Keratinocyte (primary cell): ENCODE measurements at regions not wholly inside any gene's neighbourhood (a gene's known extent, or its start where the extent isn't known, plus 50 kb on each side); places are given as distances from the start of the nearest gene placed in this dataset.

Experiments
- DNase-seq: peaks from one replicate; pipeline ENCODE4 v3.0.0-alpha.2; 2011; ENCODE audit warnings: low read depth, missing footprints, low spot score
- FAIRE-seq: peaks from 2 replicates; lab custom pipeline; 2011; peaks lifted over from hg19 to GRCh38; lab: Jason Lieb, UNC
- H2AFZ ChIP-seq: 2 replicates; pipeline ENCODE4 v1.6.0; 2012; ENCODE audit warnings: low read length, control low read depth, inconsistent platforms; ENCODE audit not compliant: control insufficient read depth
- H3K27ac ChIP-seq: 2 replicates; pipeline ENCODE4 v1.5.1; 2011; ENCODE audit warnings: low read length; ENCODE audit not compliant: control insufficient read depth, insufficient read depth
- H3K27me3 ChIP-seq: 3 replicates; pipeline ENCODE4 v1.6.0; 2011; ENCODE audit warnings: low read length; ENCODE audit not compliant: control insufficient read depth, insufficient read depth; ENCODE audit errors: extremely low read depth
- H3K36me3 ChIP-seq, 2 experiments: 2 replicates in 1 of 2; 3 replicates in 1 of 2; pipeline ENCODE4 v1.5.1; 2011; ENCODE audit warnings: low read length in 2 of 2, mild to moderate bottlenecking in 1 of 2; ENCODE audit not compliant: control insufficient read depth in 2 of 2, insufficient read depth in 2 of 2; ENCODE audit errors: extremely low read depth in 1 of 2
- H3K4me1 ChIP-seq: 3 replicates; pipeline ENCODE4 v1.5.1; 2011; ENCODE audit warnings: low read length; ENCODE audit not compliant: control insufficient read depth, insufficient read depth; ENCODE audit errors: extremely low read depth
- H3K4me2 ChIP-seq: 3 replicates; pipeline ENCODE4 v1.6.0; 2011; ENCODE audit warnings: low read depth, low read length; ENCODE audit not compliant: control insufficient read depth, insufficient read depth; ENCODE audit errors: extremely low read depth
- H3K4me3 ChIP-seq, 3 experiments: fragments of 200-600 bp in 1 of 3; sonication (generic) in 1 of 3; 2 replicates in 2 of 3; 3 replicates in 1 of 3; pipeline ENCODE4 v1.5.1; 2011 to 2016; ENCODE audit warnings: low read length in 3 of 3, mild to moderate bottlenecking in 3 of 3, control low read depth in 2 of 3, inconsistent platforms in 1 of 3, low read depth in 1 of 3, mixed read lengths in 1 of 3, mixed run types in 1 of 3, moderate library complexity in 1 of 3; ENCODE audit not compliant: control insufficient read depth in 2 of 3, insufficient read depth in 2 of 3; ENCODE audit errors: extremely low read depth in 1 of 3
- H3K79me2 ChIP-seq: 2 replicates; pipeline ENCODE4 v1.6.0; 2012; ENCODE audit warnings: low read length; ENCODE audit not compliant: control insufficient read depth, insufficient read depth
- H3K9ac ChIP-seq: 3 replicates; pipeline ENCODE4 v1.6.0; 2011; ENCODE audit warnings: low read length; ENCODE audit not compliant: control insufficient read depth, insufficient read depth; ENCODE audit errors: extremely low read depth
- H3K9me1 ChIP-seq: 3 replicates; pipeline ENCODE4 v1.6.0; 2011; ENCODE audit warnings: low read length; ENCODE audit not compliant: control insufficient read depth, insufficient read depth; ENCODE audit errors: extremely low read depth
- H3K9me3 ChIP-seq: 2 replicates; pipeline ENCODE4 v1.5.1; 2012; ENCODE audit warnings: low read depth, low read length; ENCODE audit not compliant: control insufficient read depth
- H4K20me1 ChIP-seq: 3 replicates; pipeline ENCODE4 v1.6.0; 2011; ENCODE audit warnings: low read length; ENCODE audit not compliant: control insufficient read depth, insufficient read depth; ENCODE audit errors: extremely low read depth
- CTCF ChIP-seq, 3 experiments: IDR thresholded peaks in 1 of 3; conservative IDR thresholded peaks in 1 of 3; optimal IDR thresholded peaks in 1 of 3; 2 replicates in 2 of 3; 3 replicates in 1 of 3; pipeline versions ENCODE3 to v1.5.1; 2011; ENCODE audit warnings: low read length in 3 of 3, mild to moderate bottlenecking in 3 of 3, moderate library complexity in 2 of 3, control low read depth in 1 of 3, inconsistent platforms in 1 of 3; ENCODE audit not compliant: insufficient read depth in 2 of 3; ENCODE audit errors: extremely low read depth in 1 of 3
- EZH2 ChIP-seq: IDR thresholded peaks from one replicate; pipeline ENCODE4 v1.6.1; 2012; ENCODE audit warnings: inconsistent platforms, mild to moderate bottlenecking, low read length, moderate library complexity
- dilution Hi-C: fragments of 300-500 bp; cut with MboI; formaldehyde crosslinking; loops from one replicate; pipeline ENCODE4 v1.7.0; 2020; ENCODE audit warnings: low sequenced_read_pairs; ENCODE audit not compliant: extremely low pct_ligation_motif_present

GRCh38 chr7:79612022-79612421, 158.6 kb upstream of the MAGI2 start:
- Histone ChIP-seq H3K4me1 (no peaks in the 10 kb centered on the region), H3K9me3 (no peaks in the 10 kb centered on the region), H3K9me1 (no peaks in the 10 kb centered on the region), H3K27ac (no peak overlapping the region), H4K20me1 (no peaks in the 10 kb centered on the region), H3K4me2 (no peak overlapping the region), H3K4me3 (no peak overlapping the region), H2AFZ (no peak overlapping the region), H3K9ac (no peak overlapping the region), H3K36me3 (no peaks in the 10 kb centered on the region), H3K79me2 (no peaks in the 10 kb centered on the region), H3K27me3 (no peaks in the 10 kb centered on the region)
- dilution Hi-C loops, result no loop called here
- DNase-seq (no peak), FAIRE-seq (no peak)
- TF ChIP-seq EZH2 (no peak), CTCF (optimal IDR thresholded peaks at IDR 0.05 in 1 of 3, IDR thresholded peaks at IDR 0.05 in 1 of 3, conservative IDR thresholded peaks at IDR 0.05 in 1 of 3; ENCODE audit: extremely low read depth in 1 of 3, insufficient read depth in 2 of 3, low read length in 3 of 3) (no peak)

GRCh38 chr7:79610748-79611304, 157.4 kb upstream of the MAGI2 start:
- H3K36me3 ChIP-seq, result no peaks in the 10 kb centered on the region
- no peak for TF ChIP-seq CTCF (optimal IDR thresholded peaks at IDR 0.05 in 1 of 3, IDR thresholded peaks at IDR 0.05 in 1 of 3, conservative IDR thresholded peaks at IDR 0.05 in 1 of 3; ENCODE audit: extremely low read depth in 1 of 3, insufficient read depth in 2 of 3, low read length in 3 of 3)
- no peak for TF ChIP-seq EZH2
- no peak for FAIRE-seq
- H3K9me3 ChIP-seq, result no peaks in the 10 kb centered on the region
- no peaks in the 10 kb centered on the region for H3K79me2 ChIP-seq
- dilution Hi-C loops, result no loop called here
- H3K27ac ChIP-seq, result no peak overlapping the region
- DNase-seq, result no peak
- H3K4me1 ChIP-seq, result no peaks in the 10 kb centered on the region
- H3K9me1 ChIP-seq, result no peaks in the 10 kb centered on the region
- H3K9ac ChIP-seq, result no peak overlapping the region
- no peak overlapping the region for H3K4me2 ChIP-seq
- H4K20me1 ChIP-seq, result no peaks in the 10 kb centered on the region
- H3K27me3 ChIP-seq, result no peaks in the 10 kb centered on the region
- H3K4me3 ChIP-seq, result no peak overlapping the region
- no peak overlapping the region for H2AFZ ChIP-seq
